SU-DHL-6 (cell line): ENCODE measurements at regions not wholly inside any gene's neighbourhood (a gene's known extent, or its start where the extent isn't known, plus 50 kb on each side); places are given as distances from the start of the nearest gene placed in this dataset.
"Not testable (repeated sequence)": the region's sequence is repeated elsewhere in the genome, so short reads cannot be mapped to it uniquely, and the experiment has no call there.

ENCODE experiments used
- H2AFZ ChIP-seq: fragments of 200-600 bp; sonication (generic); 2 replicates; pipeline ENCODE4 v1.6.1; 2014; ENCODE audit warnings: low read depth, mild to moderate bottlenecking, moderate library complexity, mixed read lengths, antibody characterized with exemption, low read length; ENCODE audit not compliant: severe bottlenecking
- H3F3A ChIP-seq: fragments of 200-600 bp; shearing (Covaris generic); 2 replicates; pipeline ENCODE4 v1.6.0; 2016; ENCODE audit warnings: antibody characterized with exemption, mild to moderate bottlenecking; ENCODE audit not compliant: insufficient read depth
- H3K27ac ChIP-seq: fragments of 200-600 bp; sonication (generic); 2 replicates; pipeline ENCODE4 v1.5.1; 2016; ENCODE audit warnings: low read depth, mild to moderate bottlenecking, low read length, moderate library complexity, mixed read lengths
- H3K27me3 ChIP-seq: fragments of 200-600 bp; sonication (generic), shearing (Covaris generic); 2 replicates; pipeline ENCODE4 v1.6.0; 2014; ENCODE audit warnings: mild to moderate bottlenecking, low read length
- H3K36me3 ChIP-seq: fragments of 200-600 bp; sonication (generic); 2 replicates; pipeline ENCODE4 v1.6.1; 2014; ENCODE audit warnings: mild to moderate bottlenecking, low read length, mixed read lengths
- H3K4me2 ChIP-seq: fragments of 300-600, 200-600 bp; shearing (Covaris generic), sonication (generic); 2 replicates; pipeline ENCODE4 v1.6.0; 2014; ENCODE audit warnings: low read length, low read depth, mild to moderate bottlenecking; ENCODE audit not compliant: poor library complexity, severe bottlenecking
- H3K4me3 ChIP-seq: fragments of 200-600 bp; sonication (generic); 2 replicates; pipeline ENCODE4 v1.5.1; 2014; ENCODE audit warnings: antibody characterized with exemption, low read length, mild to moderate bottlenecking, mixed read lengths; ENCODE audit not compliant: insufficient read depth, poor library complexity, severe bottlenecking
- H3K79me2 ChIP-seq: fragments of 200-600 bp; sonication (generic); 2 replicates; pipeline ENCODE4 v1.6.1; 2014; ENCODE audit warnings: mild to moderate bottlenecking, low read length, moderate library complexity; ENCODE audit not compliant: insufficient read depth
- H3K9ac ChIP-seq: fragments of 200-600 bp; sonication (generic); 2 replicates; pipeline ENCODE4 v1.7.0; 2014; ENCODE audit warnings: mild to moderate bottlenecking, low read length
- H3K9me2 ChIP-seq: fragments of 200-600 bp; sonication (generic); replicated peaks from 2 replicates; pipeline ENCODE4 v1.6.1; 2014; ENCODE audit warnings: low read length; ENCODE audit not compliant: insufficient read depth
- H3K9me3 ChIP-seq: fragments of 200-600 bp; sonication (generic); 2 replicates; pipeline ENCODE4 v1.6.1; 2014; ENCODE audit warnings: low read length, mixed read lengths; ENCODE audit not compliant: insufficient read depth
- H4K20me1 ChIP-seq: fragments of 200-600 bp; sonication (generic); 2 replicates; pipeline ENCODE4 v1.6.1; 2014; ENCODE audit warnings: low read depth, mild to moderate bottlenecking, antibody characterized with exemption, low read length, moderate library complexity, mixed read lengths
- EZH2phosphoT487 ChIP-seq: fragments of 200-600 bp; sonication (generic), shearing (Covaris generic); conservative IDR thresholded peaks from 2 replicates; pipeline ENCODE4 v1.6.1; 2018; ENCODE audit warnings: mild to moderate bottlenecking, antibody characterized with exemption, low read length, moderate library complexity, mixed read lengths
- TF ChIP-seq, protein P1 (sequence below): fragments of 200-600 bp; sonication (generic); IDR thresholded peaks from one replicate; pipeline ENCODE4 v1.5.1; 2017; ENCODE audit warnings: antibody characterized with exemption, mild to moderate bottlenecking, low read length, moderate library complexity; ENCODE audit not compliant: insufficient read depth, poor library complexity, severe bottlenecking

DNA sequence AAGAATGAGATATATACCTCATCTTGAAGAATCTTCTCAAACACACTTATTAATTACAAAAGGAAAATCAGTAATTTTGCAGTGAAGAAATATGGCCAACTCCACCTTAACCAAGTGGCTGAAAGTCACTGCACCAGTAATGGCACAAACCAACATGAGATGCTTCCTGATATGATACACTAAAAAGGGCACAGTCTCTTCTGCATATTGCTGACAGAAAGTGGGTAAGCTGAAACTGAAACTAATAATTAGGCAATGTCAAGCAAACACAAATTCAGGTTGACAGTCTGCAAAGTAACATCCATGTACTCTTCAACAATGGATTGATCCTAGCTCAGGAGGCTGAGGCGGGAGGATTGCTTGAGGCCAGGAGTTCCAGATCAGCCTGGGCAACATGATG is 56.1 kb downstream of the ZNF22 start:
- not testable (repeated sequence) for H3K27ac ChIP-seq, H3K4me3 ChIP-seq, H3K9me3 ChIP-seq, H3K27me3 ChIP-seq, H4K20me1 ChIP-seq, H3K9me2 ChIP-seq, H3K9ac ChIP-seq, H3K36me3 ChIP-seq, H2AFZ ChIP-seq, H3K79me2 ChIP-seq, H3F3A ChIP-seq, H3K4me2 ChIP-seq

DNA sequence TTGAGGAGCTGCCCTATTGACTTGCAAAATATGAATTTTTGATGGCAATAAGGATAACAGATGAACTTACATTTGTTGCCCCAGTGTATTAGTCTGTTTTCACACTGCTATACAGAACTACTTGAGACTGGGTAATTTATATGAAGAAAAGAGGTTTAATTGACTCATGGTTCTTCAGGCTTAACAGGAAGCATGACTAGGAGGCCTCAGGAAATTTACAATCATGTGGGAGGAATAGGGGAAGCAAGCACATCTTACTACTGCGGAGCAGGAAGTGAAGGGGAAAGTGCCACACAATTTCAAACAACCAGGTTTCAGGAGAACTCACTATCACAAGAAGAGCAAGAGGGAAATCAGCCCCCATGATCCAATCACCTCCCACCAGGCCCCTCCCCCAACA is 57.9 kb downstream of the ZNF22 start:
- H2AFZ ChIP-seq = no peak overlapping the region
- H3K4me3 ChIP-seq = no peak overlapping the region
- H3F3A ChIP-seq = no peaks in the 10 kb centered on the region
- H3K79me2 ChIP-seq = no peaks in the 10 kb centered on the region
- H3K27ac ChIP-seq = no peak overlapping the region
- TF ChIP-seq, protein P1, sequence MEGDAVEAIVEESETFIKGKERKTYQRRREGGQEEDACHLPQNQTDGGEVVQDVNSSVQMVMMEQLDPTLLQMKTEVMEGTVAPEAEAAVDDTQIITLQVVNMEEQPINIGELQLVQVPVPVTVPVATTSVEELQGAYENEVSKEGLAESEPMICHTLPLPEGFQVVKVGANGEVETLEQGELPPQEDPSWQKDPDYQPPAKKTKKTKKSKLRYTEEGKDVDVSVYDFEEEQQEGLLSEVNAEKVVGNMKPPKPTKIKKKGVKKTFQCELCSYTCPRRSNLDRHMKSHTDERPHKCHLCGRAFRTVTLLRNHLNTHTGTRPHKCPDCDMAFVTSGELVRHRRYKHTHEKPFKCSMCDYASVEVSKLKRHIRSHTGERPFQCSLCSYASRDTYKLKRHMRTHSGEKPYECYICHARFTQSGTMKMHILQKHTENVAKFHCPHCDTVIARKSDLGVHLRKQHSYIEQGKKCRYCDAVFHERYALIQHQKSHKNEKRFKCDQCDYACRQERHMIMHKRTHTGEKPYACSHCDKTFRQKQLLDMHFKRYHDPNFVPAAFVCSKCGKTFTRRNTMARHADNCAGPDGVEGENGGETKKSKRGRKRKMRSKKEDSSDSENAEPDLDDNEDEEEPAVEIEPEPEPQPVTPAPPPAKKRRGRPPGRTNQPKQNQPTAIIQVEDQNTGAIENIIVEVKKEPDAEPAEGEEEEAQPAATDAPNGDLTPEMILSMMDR = no peak
- TF ChIP-seq EZH2phosphoT487 = no peak
- no peak overlapping the region for H3K4me2 ChIP-seq
- H4K20me1 ChIP-seq = no peaks in the 10 kb centered on the region
- no peaks in the 10 kb centered on the region for H3K9me2 ChIP-seq
- H3K36me3 ChIP-seq = no peaks in the 10 kb centered on the region
- H3K27me3 ChIP-seq = no peaks in the 10 kb centered on the region
- H3K9ac ChIP-seq = no peak overlapping the region
- no peaks in the 10 kb centered on the region for H3K9me3 ChIP-seq

DNA sequence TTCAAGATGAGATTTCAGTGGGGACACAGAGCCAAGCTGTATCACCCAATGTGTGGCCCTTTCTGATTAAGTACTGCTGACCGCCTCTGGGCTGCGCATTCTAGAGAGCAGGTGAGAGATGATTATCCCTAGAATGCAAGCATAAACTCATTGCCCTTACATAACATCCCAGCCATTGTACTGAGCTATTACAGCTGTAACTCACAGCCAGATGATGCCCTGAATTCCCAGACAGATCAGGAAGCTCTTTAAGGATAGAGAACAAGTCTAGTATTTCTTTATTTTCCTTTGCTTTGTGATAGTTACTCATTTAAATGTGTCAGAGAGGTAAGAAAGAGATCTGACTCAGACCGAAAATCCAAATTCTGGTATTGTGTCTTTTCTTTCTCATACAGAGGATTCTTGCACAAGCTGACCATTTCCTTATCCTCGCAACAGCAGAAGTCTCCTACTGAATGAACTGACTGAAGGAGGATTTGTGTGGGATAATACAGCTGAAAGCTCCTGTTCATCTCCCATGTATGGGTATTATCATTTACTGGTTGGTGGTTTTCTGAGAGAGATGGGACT is 58.4 kb downstream of the ZNF22 start:
- Histone ChIP-seq H3F3A (no peaks in the 10 kb centered on the region), H3K27ac (no peak overlapping the region), H2AFZ (no peak overlapping the region), H3K36me3 (no peaks in the 10 kb centered on the region), H3K79me2 (no peaks in the 10 kb centered on the region), H3K9ac (no peak overlapping the region), H3K4me2 (no peak overlapping the region), H3K4me3 (no peak overlapping the region), H4K20me1 (no peaks in the 10 kb centered on the region), H3K9me2 (no peaks in the 10 kb centered on the region), H3K27me3 (no peaks in the 10 kb centered on the region), H3K9me3 (no peaks in the 10 kb centered on the region)
- no peak for TF ChIP-seq EZH2phosphoT487
- TF ChIP-seq, protein P1 = no peak

DNA sequence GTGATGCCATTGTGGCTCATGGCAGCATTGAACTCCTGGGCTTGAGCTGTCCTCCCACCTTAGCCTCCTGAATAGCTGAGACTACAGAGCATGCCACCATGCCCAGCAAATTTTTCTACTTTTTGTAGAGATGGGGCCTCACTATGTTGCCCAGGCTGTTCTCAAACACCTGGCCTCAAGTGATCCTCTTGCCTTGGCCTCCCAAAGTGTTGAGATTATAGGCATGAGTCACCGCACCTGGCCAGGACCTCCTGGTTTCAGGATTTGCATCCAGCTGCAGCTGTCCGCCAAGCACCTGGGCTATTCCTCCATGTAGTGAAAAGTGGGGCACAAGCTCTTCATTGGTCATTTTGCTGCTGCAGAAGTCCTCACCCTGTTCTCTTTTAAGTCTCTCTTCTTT is 58.9 kb downstream of the ZNF22 start:
- Histone ChIP-seq H2AFZ (no peak overlapping the region), H3K36me3 (no peaks in the 10 kb centered on the region), H3F3A (no peaks in the 10 kb centered on the region), H3K4me3 (no peak overlapping the region), H3K27ac (no peak overlapping the region), H4K20me1 (no peaks in the 10 kb centered on the region), H3K9me3 (no peaks in the 10 kb centered on the region), H3K27me3 (no peaks in the 10 kb centered on the region), H3K9me2 (no peaks in the 10 kb centered on the region), H3K9ac (no peak overlapping the region), H3K4me2 (no peak overlapping the region), H3K79me2 (no peaks in the 10 kb centered on the region)
- no peak for TF ChIP-seq EZH2phosphoT487
- TF ChIP-seq, protein P1 = no peak
